AG08396 (cell line): ENCODE measurements at regions not wholly inside any gene's neighbourhood (a gene's known extent, or its start where the extent isn't known, plus 50 kb on each side); places are given as distances from the start of the nearest gene placed in this dataset.

Source experiments
- DNase-seq: peaks from one replicate; pipeline ENCODE4 v3.0.0; 2012; ENCODE audit warnings: low spot score, mixed read lengths

GRCh38 chr1:48054232-48054631 lies 57.0 kb upstream of the TRABD2B start:
- no peak for DNase-seq

- DNase-seq: no peak
Measured at GRCh38 chr1:48052923-48053291, 55.7 kb upstream of the TRABD2B start.

GRCh38 chr1:48051466-48052126 lies 54.4 kb upstream of the TRABD2B start:
- no peak for DNase-seq

- DNase-seq: no peak
Measured at GRCh38 chr1:48049823-48050535, 52.8 kb upstream of the TRABD2B start.

GRCh38 chr1:48048980-48049379 lies 51.8 kb upstream of the TRABD2B start:
- DNase-seq: no peak

GRCh38 chr1:48048064-48048463 lies 50.9 kb upstream of the TRABD2B start:
- DNase-seq: no peak

- DNase-seq: no peak
Measured at GRCh38 chr1:48047116-48047515, 49.9 kb upstream of the TRABD2B start.
